ENCODE measurements at regions not wholly inside any gene's neighbourhood (a gene's known extent, or its start where the extent isn't known, plus 50 kb on each side); places are given as distances from the start of the nearest gene placed in this dataset.

- DNase-seq (ENCODE audit: low spot score) = peak; percentile 52
These were observed 927.2 kb upstream of the AUTS2 start for GRCh38 chr7:68671046-68671445.

GRCh38 chr7:68671671-68672070, 926.6 kb upstream of the AUTS2 start:
- DNase-seq (ENCODE audit: low spot score) = peak; percentile 14

- no peak for DNase-seq (ENCODE audit: low spot score)
These were observed 923.4 kb upstream of the AUTS2 start for GRCh38 chr7:68674826-68675225.

GRCh38 chr7:68676813-68677535, 921.3 kb upstream of the AUTS2 start:
- DNase-seq (ENCODE audit: low spot score) = no peak

GRCh38 chr7:68678196-68678595, 920.1 kb upstream of the AUTS2 start:
- no peak for DNase-seq (ENCODE audit: low spot score)

- DNase-seq (ENCODE audit: low spot score) = no peak
These were observed 918.6 kb upstream of the AUTS2 start for GRCh38 chr7:68679459-68680234.

- no peak for DNase-seq (ENCODE audit: low spot score)
These were observed 917.9 kb upstream of the AUTS2 start for GRCh38 chr7:68680235-68680872.

GRCh38 chr7:68682910-68683309, 915.4 kb upstream of the AUTS2 start:
- no peak for DNase-seq (ENCODE audit: low spot score)

- no peak for DNase-seq (ENCODE audit: low spot score)
These were observed 913.9 kb upstream of the AUTS2 start for GRCh38 chr7:68684246-68684839.

GRCh38 chr7:68684996-68685395, 913.3 kb upstream of the AUTS2 start:
- DNase-seq (ENCODE audit: low spot score) = no peak

- no peak for DNase-seq (ENCODE audit: low spot score)
These were observed 909.7 kb upstream of the AUTS2 start for GRCh38 chr7:68688416-68689086.

- no peak for DNase-seq (ENCODE audit: low spot score)
These were observed 909.2 kb upstream of the AUTS2 start for GRCh38 chr7:68689087-68689433.

GRCh38 chr7:68691261-68692216, 906.7 kb upstream of the AUTS2 start:
- DNase-seq (ENCODE audit: low spot score) = peak; percentile 64

GRCh38 chr7:68692511-68692910, 905.8 kb upstream of the AUTS2 start:
- no peak for DNase-seq (ENCODE audit: low spot score)

- DNase-seq (ENCODE audit: low spot score) = no peak
These were observed 903.6 kb upstream of the AUTS2 start for GRCh38 chr7:68694656-68695055.

- DNase-seq (ENCODE audit: low spot score) = no peak
These were observed 900.4 kb upstream of the AUTS2 start for GRCh38 chr7:68697796-68698280.

GRCh38 chr7:68699090-68699711, 899.1 kb upstream of the AUTS2 start:
- peak; percentile 62 for DNase-seq (ENCODE audit: low spot score)

GRCh38 chr7:68700414-68700813, 897.9 kb upstream of the AUTS2 start:
- DNase-seq (ENCODE audit: low spot score) = no peak

GRCh38 chr7:68706291-68706690, 892.0 kb upstream of the AUTS2 start:
- peak; percentile 42 for DNase-seq (ENCODE audit: low spot score)

- no peak for DNase-seq (ENCODE audit: low spot score)
These were observed 891.1 kb upstream of the AUTS2 start for GRCh38 chr7:68707159-68707558.
